ENCODE measurements at regions not wholly inside any gene's neighbourhood (a gene's known extent, or its start where the extent isn't known, plus 50 kb on each side); places are given as distances from the start of the nearest gene placed in this dataset.

DNA sequence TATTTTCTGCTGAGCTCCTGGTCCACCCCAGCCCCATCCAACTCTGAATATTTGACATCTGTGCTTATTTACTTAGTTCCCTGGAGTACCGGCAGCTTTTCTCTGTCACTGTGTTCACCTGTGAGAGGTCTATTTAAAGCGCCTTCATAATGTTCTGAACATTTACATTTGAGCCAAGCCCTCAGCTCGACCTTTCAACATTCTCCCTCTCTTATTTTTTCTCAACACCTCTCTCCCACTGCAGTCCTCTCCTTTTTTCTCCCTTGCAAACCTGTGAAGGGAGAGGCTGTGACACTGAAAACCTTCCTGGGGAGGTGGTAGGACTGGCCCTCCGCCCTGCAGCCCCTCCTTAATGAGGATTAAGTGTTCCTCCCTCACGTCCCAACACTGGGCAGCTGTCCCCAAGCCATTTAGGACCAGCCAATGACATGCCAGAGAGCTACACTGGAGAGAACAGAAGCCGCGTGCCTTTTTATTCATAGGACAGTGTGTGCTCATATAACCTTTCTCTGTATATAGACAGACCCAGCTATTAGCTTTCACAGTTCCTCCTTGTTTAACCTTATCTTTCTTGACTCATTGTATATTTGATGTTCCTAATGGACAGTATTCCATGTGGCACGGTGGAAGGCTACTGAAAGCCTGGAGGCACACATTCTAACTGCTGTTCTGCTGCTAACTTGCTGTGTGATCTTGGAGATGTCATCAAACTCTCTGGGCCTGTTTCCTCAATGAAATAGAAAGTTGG is 134.8 kb downstream of the NUFIP1 start:
- TF ChIP-seq CBFA2T3 (IDR thresholded peaks at IDR 0.05) (no peak), E2F1 (CRISPR knock-in tag; IDR thresholded peaks at IDR 0.05) (no peak)
- 1% methylated on average over 8 of the region's 8 CpGs for WGBS (ENCODE audit: insufficient coverage, low coverage, missing lambda C conversion rate)
- H3K27ac ChIP-seq (ENCODE audit: extremely low read depth, low read depth, low read length), result no peak overlapping the region

GRCh38 chr13:44853641-44854040 is 135.6 kb downstream of the NUFIP1 start:
- FAIRE-seq (no peak), ATAC-seq (no peak), DNase-seq (ENCODE audit: extremely low read depth in 1 of 4, low spot score in 3 of 4) (no peak)
- ChIA-PET POLR2A (interaction anchor here (0.7 kb wide), 1 partner anchor 13 kb away, joined by 4 read pairs; no protein-coding TSS in a partner anchor), CTCF (ENCODE audit: low intra/inter-chr PET ratio) (no interaction called here)
- Histone ChIP-seq H3K79me2 (ENCODE audit: control insufficient read depth, insufficient read depth, low read length) (no peaks in the 10 kb centered on the region), H2AFZ (ENCODE audit: low read depth, low read length) (no peak overlapping the region), H3K36me3 (ENCODE audit: control insufficient read depth, insufficient read depth, low read length) (no peaks in the 10 kb centered on the region), H3K27me3 (ENCODE audit: control insufficient read depth in 2 of 2, insufficient read depth in 2 of 2, low read length in 2 of 2) (peaks cover 2 to 9% of the 10 kb centered on the region in 2 experiments; a peak in 3 of 5 replicates), H4K20me1 (replicated peaks; ENCODE audit: control insufficient read depth, insufficient read depth, low read length) (no peaks in the 10 kb centered on the region), H3K9me3 (replicated peaks; ENCODE audit: control insufficient read depth, insufficient read depth, low read depth, low read length) (no peaks in the 10 kb centered on the region), H3K4me1 (replicated peaks in 1 of 2; ENCODE audit: control insufficient read depth in 2 of 2, insufficient read depth in 2 of 2, low read length in 2 of 2) (no peaks in the 10 kb centered on the region), H3K9me1 (ENCODE audit: control insufficient read depth, insufficient read depth, low read length) (no peaks in the 10 kb centered on the region), H3K4me3 (no peak overlapping the region), H3K27ac (ENCODE audit: extremely low read depth, low read depth, low read length) (no peak overlapping the region), H3K4me2 (ENCODE audit: insufficient read depth, low read length) (no peak overlapping the region), H3K9ac (ENCODE audit: insufficient read depth in 1 of 2, low read depth in 2 of 2, low read length in 2 of 2) (no peak overlapping the region)
- in situ Hi-C loops (cut with MboI), result no loop called here
- no TSS peak for BruUV-seq (replicated peaks)
- intact Hi-C loops (cut with micrococcal nuclease), result no loop called here
- 0% methylated on average over 3 of the region's 3 CpGs for WGBS (ENCODE audit: insufficient coverage, low coverage, missing lambda C conversion rate)
- no peak for TF ChIP-seq FOXJ3 (CRISPR knock-in tag; IDR thresholded peaks at IDR 0.05)
- TF ChIP-seq ZNF766 (CRISPR knock-in tag; conservative IDR thresholded peaks at IDR 0.05), result no peak
- no peak for TF ChIP-seq MAZ (CRISPR knock-in tag; conservative IDR thresholded peaks at IDR 0.05 in 1 of 2, IDR thresholded peaks at IDR 0.05 in 1 of 2)
- TF ChIP-seq, protein P1, sequence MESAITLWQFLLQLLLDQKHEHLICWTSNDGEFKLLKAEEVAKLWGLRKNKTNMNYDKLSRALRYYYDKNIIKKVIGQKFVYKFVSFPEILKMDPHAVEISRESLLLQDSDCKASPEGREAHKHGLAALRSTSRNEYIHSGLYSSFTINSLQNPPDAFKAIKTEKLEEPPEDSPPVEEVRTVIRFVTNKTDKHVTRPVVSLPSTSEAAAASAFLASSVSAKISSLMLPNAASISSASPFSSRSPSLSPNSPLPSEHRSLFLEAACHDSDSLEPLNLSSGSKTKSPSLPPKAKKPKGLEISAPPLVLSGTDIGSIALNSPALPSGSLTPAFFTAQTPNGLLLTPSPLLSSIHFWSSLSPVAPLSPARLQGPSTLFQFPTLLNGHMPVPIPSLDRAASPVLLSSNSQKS (CRISPR knock-in tag; IDR thresholded peaks at IDR 0.05), result no peak
- TF ChIP-seq NFE2 (IDR thresholded peaks at IDR 0.05; ENCODE audit: low read depth), result no peak
- no peak for TF ChIP-seq RBM15 (IDR thresholded peaks at IDR 0.05; ENCODE audit: insufficient read depth, low read length)
- no peak for TF ChIP-seq BRD9 (IDR thresholded peaks at IDR 0.05; ENCODE audit: low read depth, partially characterized antibody)
- no peak for TF ChIP-seq NCOA2 (IDR thresholded peaks at IDR 0.05; ENCODE audit: partially characterized antibody in 2 of 2)
- TF ChIP-seq ILF3 (IDR thresholded peaks at IDR 0.05; ENCODE audit: borderline replicate concordance), result no peak
- TF ChIP-seq ZNF655 (CRISPR knock-in tag; IDR thresholded peaks at IDR 0.05), result no peak

More for the DNA sequence above, 134.8 kb downstream of the NUFIP1 start:
- no peaks in the 10 kb centered on the region for H3K36me3 ChIP-seq (ENCODE audit: control insufficient read depth, insufficient read depth, low read length)
- no peaks in the 10 kb centered on the region for H3K9me3 ChIP-seq (replicated peaks; ENCODE audit: control insufficient read depth, insufficient read depth, low read depth, low read length)
- CTCF ChIA-PET (ENCODE audit: low intra/inter-chr PET ratio), result no interaction called here
- H4K20me1 ChIP-seq (replicated peaks; ENCODE audit: control insufficient read depth, insufficient read depth, low read length), result no peaks in the 10 kb centered on the region
- peaks cover 2 to 9% of the 10 kb centered on the region in 2 experiments; a peak in 4 of 5 replicates for H3K27me3 ChIP-seq (ENCODE audit: control insufficient read depth in 2 of 2, insufficient read depth in 2 of 2, low read length in 2 of 2)
- no peak overlapping the region for H2AFZ ChIP-seq (ENCODE audit: low read depth, low read length)
- H3K4me3 ChIP-seq, result no peak overlapping the region
- DNase-seq (ENCODE audit: extremely low read depth in 1 of 4, low spot score in 3 of 4), result no peak
- intact Hi-C loops (cut with micrococcal nuclease), result no loop called here
- no peak overlapping the region for H3K4me2 ChIP-seq (ENCODE audit: insufficient read depth, low read length)
- no peak for FAIRE-seq
- no TSS peak for BruUV-seq (replicated peaks)
- ATAC-seq, result no peak
- H3K9me1 ChIP-seq (ENCODE audit: control insufficient read depth, insufficient read depth, low read length), result no peaks in the 10 kb centered on the region
- no peak overlapping the region for H3K9ac ChIP-seq (ENCODE audit: insufficient read depth in 1 of 2, low read depth in 2 of 2, low read length in 2 of 2)
- in situ Hi-C loops (cut with MboI), result no loop called here
- no peaks in the 10 kb centered on the region for H3K4me1 ChIP-seq (replicated peaks in 1 of 2; ENCODE audit: control insufficient read depth in 2 of 2, insufficient read depth in 2 of 2, low read length in 2 of 2)
- POLR2A ChIA-PET, result interaction anchor here (0.7 kb wide), 1 partner anchor 12 kb away, joined by 4 read pairs; no protein-coding TSS in a partner anchor
- H3K79me2 ChIP-seq (ENCODE audit: control insufficient read depth, insufficient read depth, low read length), result no peaks in the 10 kb centered on the region
